HG03095 (cell line): ENCODE measurements at regions not wholly inside any gene's neighbourhood (a gene's known extent, or its start where the extent isn't known, plus 50 kb on each side); places are given as distances from the start of the nearest gene placed in this dataset.

ENCODE experiments used
- ATAC-seq: cut with Tn5 transposase; IDR thresholded peaks from one replicate; pipeline ENCODE4 v1.9.1; 2021; ENCODE audit warnings: moderate library complexity; ENCODE audit not compliant: unreplicated experiment

DNA sequence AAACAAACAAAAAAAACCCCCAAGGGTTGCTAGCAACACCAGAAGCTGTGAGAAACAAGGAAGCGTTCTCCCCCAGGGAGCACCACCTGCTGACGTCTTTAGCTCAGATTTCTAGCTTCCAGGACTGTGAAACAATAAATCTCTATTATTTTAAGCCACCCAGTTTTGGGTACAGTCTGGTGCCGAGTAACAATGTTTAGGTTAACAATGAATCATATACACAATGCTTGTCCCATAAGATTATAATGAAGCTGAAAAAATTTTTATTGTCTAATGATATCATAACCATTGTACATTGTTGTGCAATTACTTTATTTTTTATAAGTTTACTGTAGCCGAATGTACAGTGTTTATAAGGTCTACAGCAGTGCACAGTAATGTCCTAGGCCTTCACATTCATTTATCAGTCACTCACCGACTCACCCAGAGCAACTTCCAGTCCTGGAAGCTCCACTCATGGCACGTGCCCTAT, 72.1 kb upstream of the CAB39 start:
- ATAC-seq = no peak

DNA sequence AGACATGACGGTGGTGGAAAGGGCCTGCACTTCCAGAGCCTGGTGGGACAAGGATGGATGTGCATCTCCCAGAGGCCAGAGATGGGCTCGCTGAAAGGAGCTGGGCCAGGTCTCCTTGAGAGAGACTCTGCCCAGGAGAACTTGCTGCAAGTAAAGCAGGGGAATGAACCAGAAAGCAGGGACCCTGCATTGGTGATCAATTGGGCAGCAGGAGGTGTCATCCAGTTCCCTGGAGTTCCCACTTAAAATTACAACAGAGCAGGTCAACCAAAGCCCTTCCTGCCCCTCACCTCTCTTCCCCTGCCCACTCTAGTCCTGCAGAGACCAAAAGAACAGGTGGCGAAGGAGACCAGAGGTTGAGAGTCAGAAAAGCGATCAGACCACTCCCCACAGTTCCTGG, 69.7 kb upstream of the CAB39 start:
- no peak for ATAC-seq

DNA sequence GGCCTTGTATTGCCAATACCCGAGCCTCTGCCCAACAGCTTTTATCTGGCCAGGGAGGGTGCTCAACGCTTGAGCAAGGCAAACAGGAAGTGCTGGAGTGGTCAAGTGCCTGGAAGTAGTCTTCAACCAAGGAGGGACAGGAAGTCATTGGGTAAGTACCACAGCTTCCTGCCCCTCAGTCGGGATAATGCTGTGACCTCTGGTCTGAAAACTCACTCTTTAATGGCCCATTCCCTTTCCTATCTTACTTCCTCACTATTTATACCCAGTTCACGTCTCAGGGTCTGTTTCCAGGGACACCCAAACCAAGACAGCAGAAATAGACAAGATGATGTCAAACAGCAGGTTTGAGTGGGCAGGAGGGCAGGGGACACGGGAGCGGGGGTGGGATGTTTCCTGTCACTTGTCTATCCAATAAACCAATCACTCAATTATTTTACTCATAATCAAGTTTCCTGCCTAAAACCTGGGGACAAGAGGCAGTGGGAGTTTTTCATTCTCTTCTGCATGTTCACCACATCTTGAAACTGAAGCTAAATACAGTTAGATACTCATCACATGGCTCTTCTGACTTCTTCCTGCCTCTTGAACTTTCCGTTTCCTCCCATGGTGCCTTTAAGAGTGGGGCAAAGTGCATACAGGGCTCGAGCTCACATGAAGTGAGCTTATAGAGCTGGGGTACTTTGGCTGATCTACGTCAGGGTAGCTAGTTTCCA, 68.9 kb upstream of the CAB39 start:
- peak; percentile 74 for ATAC-seq

DNA sequence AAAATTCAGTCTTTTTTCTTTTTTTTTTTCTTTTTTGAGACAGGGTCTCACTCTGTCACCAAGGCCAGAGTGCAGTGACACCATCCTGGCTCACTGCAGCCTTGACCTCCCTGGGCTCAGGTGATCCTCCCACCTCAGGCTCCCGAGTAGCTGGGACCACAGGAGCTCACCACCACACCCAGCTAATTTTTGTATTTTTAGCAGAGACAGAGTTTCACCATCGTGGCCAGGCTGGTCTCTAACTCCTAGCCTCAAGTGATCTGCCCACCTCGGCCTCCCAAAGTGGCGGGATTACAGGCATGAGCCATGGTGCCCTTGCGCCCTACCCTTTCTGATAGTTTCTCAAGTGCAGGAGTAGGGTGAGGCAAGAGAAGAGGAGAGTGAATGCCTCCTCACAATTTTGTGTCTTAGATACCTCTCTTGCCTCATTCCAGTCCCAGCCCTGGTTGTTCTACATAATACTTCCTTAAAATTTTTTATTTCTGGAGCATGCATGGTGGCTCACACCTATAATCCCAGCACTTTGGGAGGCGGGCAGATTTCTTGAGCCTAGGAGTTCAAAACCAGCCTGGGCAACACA, 68.2 kb upstream of the CAB39 start:
- no peak for ATAC-seq

DNA sequence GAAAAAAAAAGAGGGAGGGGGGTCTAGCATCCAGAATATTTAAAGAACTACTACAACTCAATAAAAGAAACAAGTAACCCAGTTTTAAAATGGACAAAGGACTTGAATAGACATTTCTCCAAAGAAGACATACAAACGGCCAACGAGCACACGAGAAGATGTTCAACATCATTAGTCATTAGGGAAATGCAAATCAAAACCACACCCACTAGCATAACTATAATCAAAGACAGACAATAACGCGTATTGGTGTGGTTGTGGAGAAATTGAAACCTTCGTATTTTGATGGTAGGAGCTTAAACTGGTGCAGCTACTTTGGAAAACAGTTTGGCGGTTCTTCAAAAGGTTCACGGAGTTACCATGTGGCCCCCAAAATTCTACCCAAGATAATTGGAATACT, 64.3 kb upstream of the CAB39 start:
- ATAC-seq = no peak

DNA sequence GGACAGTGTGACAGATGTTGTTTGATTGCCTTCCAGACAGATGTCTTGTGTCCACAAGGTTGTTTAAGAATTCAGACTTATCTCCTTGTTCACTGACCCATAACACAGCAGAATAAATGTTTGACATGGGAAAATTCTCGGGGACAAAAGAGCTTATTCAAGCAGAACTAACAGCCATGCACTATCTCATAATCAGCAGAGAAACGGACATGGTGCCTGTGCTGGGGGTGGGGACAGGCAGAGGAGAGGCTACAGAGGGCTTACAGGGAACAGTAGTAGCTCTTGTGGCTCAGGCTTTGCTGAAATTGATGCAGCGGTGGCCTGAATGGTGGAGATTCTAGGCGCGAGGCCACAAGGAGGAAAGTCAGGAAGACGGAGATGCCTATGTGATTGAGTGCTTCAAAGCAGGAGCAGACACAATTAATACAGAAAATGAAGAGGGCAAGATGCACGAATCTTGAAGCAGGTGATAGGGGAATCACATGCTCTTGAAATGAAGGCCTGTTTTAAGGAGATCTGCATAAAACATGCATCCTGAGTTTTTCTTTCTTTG, 62.0 kb upstream of the CAB39 start:
- ATAC-seq = no peak

DNA sequence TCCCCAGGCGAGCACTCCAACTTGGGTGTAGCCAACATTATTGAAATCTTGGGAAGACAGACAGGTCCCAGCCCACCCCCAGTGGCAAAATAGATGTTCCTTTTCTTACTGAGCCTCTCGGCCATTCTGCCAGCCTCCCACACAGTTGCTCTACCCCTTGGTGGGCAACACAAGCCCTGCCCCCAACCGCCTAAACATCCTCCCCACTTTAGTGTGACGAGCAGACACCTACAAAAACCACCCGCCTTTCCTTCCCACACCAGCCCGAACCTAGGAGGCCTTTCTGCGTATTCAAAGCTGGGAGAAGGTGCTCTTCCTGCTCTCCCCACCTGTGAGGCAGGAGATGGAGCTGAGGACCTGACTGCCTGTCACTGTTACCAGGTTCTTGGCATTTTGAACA, 58.6 kb upstream of the CAB39 start:
- ATAC-seq = no peak

DNA sequence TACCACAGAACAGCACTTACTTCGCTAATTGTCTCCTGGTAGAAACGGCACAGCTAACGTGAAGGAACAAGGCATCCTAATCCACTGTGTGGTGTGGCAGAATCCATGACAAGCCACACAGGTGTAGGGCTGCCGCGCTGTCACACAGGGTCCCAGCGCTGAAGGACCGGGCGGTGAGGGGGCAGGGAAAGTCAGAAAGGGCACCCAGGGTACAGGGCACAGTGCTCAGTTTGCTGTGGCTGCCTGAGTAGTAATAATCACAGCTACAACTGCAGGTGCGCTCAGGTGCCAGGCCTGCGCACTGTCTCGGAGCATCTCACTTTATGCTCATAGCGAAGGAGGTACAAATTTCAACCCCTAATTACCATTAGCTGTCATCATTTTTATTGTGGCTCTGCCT, 55.2 kb upstream of the CAB39 start:
- no peak for ATAC-seq

DNA sequence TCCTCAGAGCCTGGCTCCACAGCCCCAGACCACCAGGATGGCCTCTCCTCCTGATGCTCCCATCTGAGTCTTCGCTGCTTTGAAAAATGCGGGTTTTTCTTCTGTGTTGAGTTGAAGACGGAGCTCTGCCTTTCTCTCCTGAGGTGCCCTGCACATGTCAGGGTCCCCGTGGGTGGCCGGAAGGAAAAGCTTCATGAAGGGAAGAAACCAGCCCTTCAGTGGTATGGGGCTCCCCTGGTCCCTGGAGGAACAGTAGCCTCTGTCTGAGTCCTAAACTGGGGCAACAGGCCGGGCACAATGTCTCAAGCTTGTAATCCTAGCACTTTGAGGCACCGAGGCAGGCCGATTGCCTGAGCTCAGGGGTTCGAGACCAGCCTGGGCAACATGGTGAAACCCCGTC, 54.7 kb upstream of the CAB39 start:
- ATAC-seq = no peak

DNA sequence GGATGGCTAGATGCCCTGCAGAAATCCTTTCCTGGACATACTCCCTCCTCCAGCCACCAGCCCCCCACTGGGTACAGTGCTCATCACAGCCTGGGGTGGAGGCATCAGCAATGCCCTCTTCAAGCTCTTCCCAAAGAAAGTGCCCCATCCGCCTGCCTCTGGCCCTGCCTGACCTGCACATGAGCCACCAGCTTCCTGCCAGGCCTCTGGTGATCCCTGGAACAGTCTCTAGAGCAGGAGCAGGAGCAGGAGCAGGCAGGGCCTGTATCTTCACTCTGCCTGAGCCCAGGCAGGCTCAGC, 54.1 kb upstream of the CAB39 start:
- ATAC-seq = peak; percentile 1

DNA sequence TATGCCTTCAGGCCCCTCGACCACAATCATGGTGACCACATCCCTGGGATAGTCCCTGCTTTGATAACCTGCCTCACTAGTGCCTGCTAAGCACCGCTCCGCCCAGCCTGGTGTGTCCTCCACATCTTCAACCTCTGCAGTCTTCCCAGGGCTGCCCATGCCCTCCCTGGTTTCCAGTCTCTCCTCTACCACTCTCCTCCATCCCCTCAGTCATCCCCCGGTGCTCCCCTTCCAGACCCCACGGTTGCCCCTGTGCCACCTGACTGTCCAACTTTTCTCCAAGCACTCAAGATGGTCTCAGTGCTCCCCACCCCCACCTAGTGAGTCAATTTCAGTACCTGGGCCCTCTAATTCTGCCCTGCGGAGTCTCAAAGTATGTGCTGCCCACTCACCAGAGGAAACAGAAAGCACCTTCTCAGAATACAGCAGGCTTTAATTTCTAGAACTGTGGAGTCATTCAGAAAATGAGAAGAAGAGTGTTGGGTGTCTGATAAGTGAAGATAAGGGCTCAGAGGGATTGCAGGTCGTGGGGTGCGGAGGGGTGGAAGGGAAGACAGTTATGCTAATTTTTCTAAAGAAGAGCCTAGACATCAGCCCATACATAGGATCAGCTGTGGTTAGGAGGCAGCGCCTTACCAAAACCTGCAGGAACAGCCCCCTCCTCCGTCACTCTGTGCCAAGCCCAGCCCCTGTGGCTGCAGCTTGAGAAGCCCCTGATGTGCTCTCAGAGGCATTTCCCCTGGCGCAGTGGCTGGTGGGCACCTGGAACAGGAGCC, 53.6 kb upstream of the CAB39 start:
- ATAC-seq = peak; percentile 51

DNA sequence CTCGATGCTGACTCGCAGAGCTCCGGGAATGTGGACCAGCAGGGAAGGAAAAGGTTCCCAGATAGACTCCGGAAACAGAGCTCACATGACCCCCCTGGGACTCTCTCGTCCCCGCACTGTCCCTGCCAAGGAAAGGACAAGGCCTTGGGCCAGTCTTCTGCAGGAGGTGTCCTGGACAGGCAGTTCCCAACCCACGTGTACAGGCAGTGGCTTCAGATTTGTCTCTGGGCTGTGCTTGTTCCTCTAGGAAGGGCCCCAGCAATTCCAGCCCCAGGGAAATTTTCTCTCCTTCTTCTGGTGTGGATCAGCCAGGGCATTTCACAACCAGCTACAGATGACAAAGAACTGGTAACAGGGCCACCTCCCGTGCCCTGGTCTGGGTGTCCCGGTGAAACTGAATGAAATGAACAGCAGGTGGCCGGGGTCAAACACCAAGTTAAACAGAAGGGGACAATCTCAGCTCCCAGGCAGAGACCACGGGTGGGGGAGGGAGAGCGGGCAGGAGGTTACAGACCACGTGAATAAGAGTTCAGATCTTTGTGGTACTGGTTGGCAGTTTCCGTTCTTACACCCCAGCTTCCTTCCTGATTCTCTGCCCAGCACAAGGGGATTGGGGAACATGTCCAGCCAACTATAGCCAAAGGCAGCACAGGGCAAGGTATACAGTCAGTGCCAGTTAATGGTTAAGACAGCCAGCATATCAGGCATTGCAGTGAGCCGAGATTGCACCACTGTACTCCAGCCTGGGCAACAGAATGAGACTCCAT, 52.2 kb upstream of the CAB39 start:
- ATAC-seq = no peak

DNA sequence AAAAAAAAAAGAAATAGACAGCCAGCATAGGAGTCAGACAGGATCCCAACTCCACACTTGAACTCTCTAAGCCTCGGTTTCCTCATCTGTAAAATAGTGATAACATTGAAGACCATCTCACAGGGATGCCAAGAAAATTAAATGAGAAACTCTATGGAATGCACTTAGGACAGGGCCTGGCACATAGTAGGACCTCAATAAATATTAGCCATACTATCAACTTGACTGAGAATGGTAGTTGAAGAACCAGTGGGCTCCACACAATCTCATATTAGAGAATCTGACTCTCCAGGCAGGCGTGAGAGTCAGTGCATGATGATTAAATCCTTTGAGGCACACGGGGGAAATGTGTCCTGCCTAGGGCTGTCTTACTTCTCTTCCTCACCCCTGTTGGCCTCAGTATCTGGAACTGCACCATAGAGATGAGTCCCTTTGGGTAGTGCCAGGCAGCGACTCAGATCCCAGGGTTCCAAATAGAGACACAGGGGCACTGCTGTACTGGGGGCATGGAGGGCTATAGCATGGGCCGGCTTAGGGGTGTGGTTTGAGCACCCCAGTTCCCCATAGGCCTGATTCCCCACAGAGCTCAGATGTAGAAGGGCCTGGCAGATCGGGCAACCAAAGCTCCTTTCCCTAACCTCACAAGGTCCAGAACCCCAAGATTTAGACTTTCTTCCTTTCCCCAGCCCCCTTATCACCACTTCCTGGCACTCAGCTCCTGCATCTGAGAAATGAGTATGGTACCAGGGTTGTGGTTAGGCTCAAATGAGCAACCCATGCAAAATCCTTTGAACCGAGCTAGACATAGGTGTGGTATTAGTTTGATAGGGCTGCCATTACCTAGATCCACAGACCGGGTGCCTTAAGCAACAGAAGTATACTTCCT, 51.3 kb upstream of the CAB39 start:
- ATAC-seq = no peak
